HFFc6 (cell line): ENCODE measurements at regions not wholly inside any gene's neighbourhood (a gene's known extent, or its start where the extent isn't known, plus 50 kb on each side); places are given as distances from the start of the nearest gene placed in this dataset.

Experiments
- DNase-seq: peaks from one replicate; pipeline ENCODE4 v3.0.0-alpha.2; 2018
- H3K27ac Mint-ChIP-seq: 2 replicates; pipeline ENCODE4 v1.8.0; 2020; ENCODE audit warnings: mild to moderate bottlenecking, mixed read lengths
- H3K27me3 Mint-ChIP-seq: 2 replicates; pipeline ENCODE4 v1.8.0; 2021; ENCODE audit warnings: mild to moderate bottlenecking, moderate library complexity, mixed read lengths; ENCODE audit not compliant: insufficient read depth
- H3K36me3 Mint-ChIP-seq: 2 replicates; pipeline ENCODE4 v1.8.0; 2021; ENCODE audit warnings: low read depth, mixed read lengths
- H3K4me1 Mint-ChIP-seq: 2 replicates; pipeline ENCODE4 v1.8.0; 2020; ENCODE audit warnings: low read depth, mixed read lengths
- H3K4me3 Mint-ChIP-seq: 2 replicates; pipeline ENCODE4 v1.8.0; 2020; ENCODE audit warnings: mild to moderate bottlenecking, moderate library complexity, mixed read lengths
- H3K9me3 Mint-ChIP-seq: 2 replicates; pipeline ENCODE4 v1.8.0; 2020; ENCODE audit warnings: mild to moderate bottlenecking, mixed read lengths
- TF ChIP-seq, protein P1 (sequence below): fragments of 200-600 bp; sonication (generic); IDR thresholded peaks from 2 replicates; pipeline ENCODE4 v1.5.0; 2021; ENCODE audit warnings: antibody characterized with exemption, mild to moderate bottlenecking

DNA sequence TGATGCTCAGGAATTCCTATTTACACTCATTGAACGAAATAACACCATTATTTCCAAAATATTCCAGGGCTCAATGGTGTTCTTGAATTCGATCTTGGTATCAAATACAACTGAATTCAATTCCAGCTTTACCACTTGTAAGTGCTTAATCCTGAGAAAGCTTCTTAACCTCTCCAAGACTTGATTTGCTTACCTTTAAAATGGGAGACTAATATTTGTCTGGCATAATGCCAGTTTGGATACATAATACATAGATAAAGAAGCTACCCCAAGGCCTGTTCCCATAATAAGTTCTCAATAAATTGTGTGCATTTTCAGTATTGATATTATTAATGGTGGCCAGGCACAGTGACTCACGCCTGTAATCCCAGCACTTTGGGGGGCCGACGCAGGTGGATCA is 368.9 kb upstream of the MAF start:
- peaks cover 1% of the 10 kb centered on the region; the same call in 1 of the 2 replicates for H3K27me3 Mint-ChIP-seq
- no peak for DNase-seq
- H3K4me1 Mint-ChIP-seq: no peaks in the 10 kb centered on the region
- peaks cover 5% of the 10 kb centered on the region for H3K9me3 Mint-ChIP-seq
- TF ChIP-seq, protein P1, sequence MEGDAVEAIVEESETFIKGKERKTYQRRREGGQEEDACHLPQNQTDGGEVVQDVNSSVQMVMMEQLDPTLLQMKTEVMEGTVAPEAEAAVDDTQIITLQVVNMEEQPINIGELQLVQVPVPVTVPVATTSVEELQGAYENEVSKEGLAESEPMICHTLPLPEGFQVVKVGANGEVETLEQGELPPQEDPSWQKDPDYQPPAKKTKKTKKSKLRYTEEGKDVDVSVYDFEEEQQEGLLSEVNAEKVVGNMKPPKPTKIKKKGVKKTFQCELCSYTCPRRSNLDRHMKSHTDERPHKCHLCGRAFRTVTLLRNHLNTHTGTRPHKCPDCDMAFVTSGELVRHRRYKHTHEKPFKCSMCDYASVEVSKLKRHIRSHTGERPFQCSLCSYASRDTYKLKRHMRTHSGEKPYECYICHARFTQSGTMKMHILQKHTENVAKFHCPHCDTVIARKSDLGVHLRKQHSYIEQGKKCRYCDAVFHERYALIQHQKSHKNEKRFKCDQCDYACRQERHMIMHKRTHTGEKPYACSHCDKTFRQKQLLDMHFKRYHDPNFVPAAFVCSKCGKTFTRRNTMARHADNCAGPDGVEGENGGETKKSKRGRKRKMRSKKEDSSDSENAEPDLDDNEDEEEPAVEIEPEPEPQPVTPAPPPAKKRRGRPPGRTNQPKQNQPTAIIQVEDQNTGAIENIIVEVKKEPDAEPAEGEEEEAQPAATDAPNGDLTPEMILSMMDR: no peak
- H3K27ac Mint-ChIP-seq: no peak overlapping the region
- no peaks in the 10 kb centered on the region for H3K36me3 Mint-ChIP-seq
- no peak overlapping the region for H3K4me3 Mint-ChIP-seq

DNA sequence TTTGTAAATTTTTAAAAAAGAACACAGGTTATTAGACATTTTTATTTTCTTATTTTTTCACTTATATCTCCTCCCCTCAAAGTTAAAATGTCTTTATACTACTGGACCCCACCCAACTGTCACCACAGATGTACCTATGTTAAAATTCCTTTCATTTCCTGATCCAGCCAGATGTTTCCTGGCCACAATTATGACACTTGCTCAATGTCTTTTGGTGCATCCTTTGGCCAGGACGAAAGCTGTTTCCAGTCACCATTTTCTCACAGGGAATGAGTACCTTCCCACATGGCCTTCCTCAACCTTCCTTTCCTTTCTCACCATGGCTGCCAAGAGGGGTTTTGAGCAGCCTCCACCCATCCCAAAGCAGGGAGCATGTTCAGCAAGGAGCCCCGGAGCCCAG is 365.7 kb upstream of the MAF start:
- Mint-ChIP-seq H3K36me3 (no peaks in the 10 kb centered on the region), H3K4me1 (no peaks in the 10 kb centered on the region), H3K27me3 (no peaks in the 10 kb centered on the region), H3K4me3 (no peak overlapping the region), H3K9me3 (peaks cover 5% of the 10 kb centered on the region), H3K27ac (no peak overlapping the region)
- TF ChIP-seq, protein P1: no peak
- DNase-seq: no peak

DNA sequence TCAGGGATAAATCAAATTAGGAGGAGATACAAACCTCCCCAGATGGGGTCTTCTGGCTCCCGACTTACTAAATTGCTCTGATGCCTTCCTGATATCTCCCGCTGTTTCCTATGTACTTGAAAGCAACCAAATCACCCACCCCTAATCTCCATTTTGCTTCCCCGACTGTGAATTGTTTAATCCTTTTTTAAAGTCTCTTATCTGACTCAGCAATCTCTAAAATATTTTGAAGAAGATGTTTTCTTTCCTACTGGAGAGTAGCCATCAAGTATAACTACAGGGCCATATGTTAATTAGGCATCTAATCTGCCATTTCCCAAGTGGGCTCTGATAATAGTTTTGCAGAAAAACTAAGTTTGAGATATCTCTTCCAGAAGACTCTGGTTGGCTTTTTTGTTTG is 365.2 kb upstream of the MAF start:
- H3K4me1 Mint-ChIP-seq: no peaks in the 10 kb centered on the region
- H3K27me3 Mint-ChIP-seq: no peaks in the 10 kb centered on the region
- H3K4me3 Mint-ChIP-seq: no peak overlapping the region
- no peak for DNase-seq
- TF ChIP-seq, protein P1: no peak
- no peak overlapping the region for H3K27ac Mint-ChIP-seq
- H3K9me3 Mint-ChIP-seq: peaks cover 5% of the 10 kb centered on the region
- no peaks in the 10 kb centered on the region for H3K36me3 Mint-ChIP-seq

DNA sequence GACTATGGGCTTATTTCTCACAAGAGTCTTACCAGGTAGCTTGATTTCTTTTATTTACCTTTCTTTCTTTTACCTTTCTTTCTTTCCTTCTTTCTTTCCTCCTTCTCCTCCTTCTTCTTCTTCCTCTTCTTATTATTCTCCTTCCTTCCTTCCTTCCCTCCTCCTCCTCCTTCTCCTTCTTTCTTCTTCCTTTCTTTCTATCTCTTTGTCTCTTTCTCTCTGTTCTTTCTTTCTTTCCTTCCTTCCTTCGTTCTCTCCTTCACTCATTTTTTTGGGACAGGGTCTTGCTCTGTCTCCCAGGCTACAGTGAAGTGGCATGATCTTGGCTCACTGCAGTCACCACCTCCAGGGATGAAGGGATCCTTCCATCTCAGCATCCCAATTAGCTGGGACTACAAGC is 363.6 kb upstream of the MAF start:
- Mint-ChIP-seq H3K4me3 (no peak overlapping the region), H3K9me3 (peaks cover 14% of the 10 kb centered on the region), H3K27ac (no peak overlapping the region), H3K36me3 (no peaks in the 10 kb centered on the region), H3K27me3 (peaks cover 2% of the 10 kb centered on the region; the same call in 1 of the 2 replicates), H3K4me1 (no peaks in the 10 kb centered on the region)
- DNase-seq: no peak
- TF ChIP-seq, protein P1: no peak

DNA sequence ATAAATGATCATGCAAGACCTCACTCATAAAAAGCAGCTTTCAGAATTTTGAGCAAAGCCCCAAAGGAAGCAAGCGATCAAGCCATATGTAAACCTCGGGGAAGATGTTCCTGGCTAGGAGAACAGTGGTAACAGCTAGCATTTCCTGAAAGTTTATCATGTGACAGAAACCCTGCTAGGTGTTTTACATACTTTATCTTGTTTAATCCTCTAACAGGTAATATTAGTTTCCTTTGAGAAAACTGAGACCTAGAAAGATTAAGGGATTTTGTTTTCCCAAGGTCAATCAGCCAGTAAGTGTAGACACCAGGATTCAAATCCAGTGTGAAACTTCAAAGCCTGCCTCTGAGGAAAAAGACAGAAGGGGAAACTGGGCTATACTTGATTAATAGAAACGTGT is 362.4 kb upstream of the MAF start:
- DNase-seq: no peak
- TF ChIP-seq, protein P1: no peak
- Mint-ChIP-seq H3K27ac (no peak overlapping the region), H3K4me3 (no peak overlapping the region), H3K4me1 (no peaks in the 10 kb centered on the region), H3K9me3 (peaks cover 18% of the 10 kb centered on the region), H3K27me3 (peaks cover 2% of the 10 kb centered on the region; the same call in 1 of the 2 replicates), H3K36me3 (no peaks in the 10 kb centered on the region)

DNA sequence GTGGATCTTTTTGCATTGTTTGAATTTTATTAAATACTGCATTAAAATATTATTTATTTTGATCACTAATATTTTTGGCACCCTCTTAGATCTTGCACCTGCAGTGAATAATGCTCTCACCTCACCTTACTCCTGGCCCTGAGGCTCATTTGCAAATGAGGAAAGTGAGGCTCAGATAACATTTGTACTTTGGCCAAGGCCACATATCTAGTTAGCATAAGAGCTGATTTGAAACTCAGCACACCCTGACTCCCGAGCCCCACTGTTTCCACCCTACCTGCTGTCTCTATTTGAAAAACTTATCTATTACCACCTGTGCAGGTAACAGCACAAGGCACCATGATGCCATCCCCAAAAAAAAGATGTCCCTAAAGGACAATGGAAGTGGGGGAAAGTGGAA is 358.7 kb upstream of the MAF start:
- Mint-ChIP-seq H3K9me3 (peaks cover 16% of the 10 kb centered on the region), H3K27ac (no peak overlapping the region), H3K4me1 (no peaks in the 10 kb centered on the region), H3K36me3 (no peaks in the 10 kb centered on the region), H3K4me3 (no peak overlapping the region), H3K27me3 (peaks cover 2% of the 10 kb centered on the region; the same call in 1 of the 2 replicates)
- DNase-seq: no peak
- TF ChIP-seq, protein P1: no peak
